ENCODE measurements at regions not wholly inside any gene's neighbourhood (a gene's known extent, or its start where the extent isn't known, plus 50 kb on each side); places are given as distances from the start of the nearest gene placed in this dataset.

GRCh38 chr6:30801950-30802349 is 57.6 kb upstream of the IER3 start:
- Histone ChIP-seq H3K27ac (no peak overlapping the region), H3K36me3 (no peaks in the 10 kb centered on the region), H3K27me3 (no peaks in the 10 kb centered on the region), H3K4me3 (no peak overlapping the region), H3K9me3 (no peaks in the 10 kb centered on the region), H3K4me1 (no peaks in the 10 kb centered on the region)
- TF ChIP-seq POLR2A (IDR thresholded peaks at IDR 0.05) (no peak), CTCF (IDR thresholded peaks at IDR 0.05) (no peak)
- DNase-seq, result no peak

- DNase-seq, result no peak
- H3K36me3 ChIP-seq, result no peaks in the 10 kb centered on the region
- TF ChIP-seq POLR2A (IDR thresholded peaks at IDR 0.05), result no peak
- TF ChIP-seq CTCF (IDR thresholded peaks at IDR 0.05), result no peak
- no peaks in the 10 kb centered on the region for H3K4me1 ChIP-seq
- no peaks in the 10 kb centered on the region for H3K9me3 ChIP-seq
- no peaks in the 10 kb centered on the region for H3K27me3 ChIP-seq
- H3K4me3 ChIP-seq, result no peak overlapping the region
- H3K27ac ChIP-seq, result peak overlapping the region in 1 of 4 donors; percentile 45
These were observed 56.5 kb upstream of the IER3 start for GRCh38 chr6:30800871-30801270.

GRCh38 chr6:30799210-30799609 is 54.9 kb upstream of the IER3 start:
- Histone ChIP-seq H3K36me3 (no peaks in the 10 kb centered on the region), H3K4me3 (no peak overlapping the region), H3K9me3 (no peaks in the 10 kb centered on the region), H3K27ac (no peak overlapping the region), H3K4me1 (peaks cover 0 to 3% (median 0%) of the 10 kb centered on the region in 4 donors), H3K27me3 (no peaks in the 10 kb centered on the region)
- no peak for DNase-seq
- TF ChIP-seq POLR2A (IDR thresholded peaks at IDR 0.05) (no peak), CTCF (IDR thresholded peaks at IDR 0.05) (no peak)

GRCh38 chr6:30798494-30798893 is 54.1 kb upstream of the IER3 start:
- TF ChIP-seq POLR2A (IDR thresholded peaks at IDR 0.05) (no peak), CTCF (IDR thresholded peaks at IDR 0.05) (no peak)
- Histone ChIP-seq H3K9me3 (no peaks in the 10 kb centered on the region), H3K27me3 (no peaks in the 10 kb centered on the region), H3K4me1 (peaks cover 0 to 8% (median 1%) of the 10 kb centered on the region in 4 donors), H3K4me3 (no peak overlapping the region), H3K36me3 (no peaks in the 10 kb centered on the region), H3K27ac (peak overlapping the region in 1 of 4 donors; percentile 12)
- DNase-seq, result no peak

GRCh38 chr6:30795549-30796293 is 51.4 kb upstream of the IER3 start:
- Histone ChIP-seq H3K4me1 (peaks cover 0 to 11% (median 5%) of the 10 kb centered on the region in 4 donors), H3K27me3 (no peaks in the 10 kb centered on the region), H3K4me3 (no peak overlapping the region), H3K36me3 (no peaks in the 10 kb centered on the region), H3K9me3 (no peaks in the 10 kb centered on the region), H3K27ac (no peak overlapping the region)
- DNase-seq, result no peak
- TF ChIP-seq CTCF (IDR thresholded peaks at IDR 0.05) (no peak), POLR2A (IDR thresholded peaks at IDR 0.05) (no peak)
